ACC112 (cell line): ENCODE measurements at regions not wholly inside any gene's neighbourhood (a gene's known extent, or its start where the extent isn't known, plus 50 kb on each side); places are given as distances from the start of the nearest gene placed in this dataset.

Experiments
- H2AFZ ChIP-seq: fragments of 200-600 bp; sonication (generic); one replicate; pipeline ENCODE4 v1.6.0; 2017; ENCODE audit warnings: antibody characterized with exemption, low read length; ENCODE audit not compliant: unreplicated experiment
- H3K27ac ChIP-seq: fragments of 200-600 bp; sonication (generic); 2 replicates; pipeline ENCODE4 v1.5.1; 2014; ENCODE audit warnings: low read depth, mild to moderate bottlenecking, antibody characterized with exemption, low read length, moderate library complexity
- H3K27me3 ChIP-seq: fragments of 200-600 bp; sonication (generic); 2 replicates; pipeline ENCODE4 v1.6.1; 2014; ENCODE audit warnings: mild to moderate bottlenecking, antibody characterized with exemption, low read length, moderate library complexity, mixed read lengths; ENCODE audit not compliant: insufficient read depth
- H3K36me3 ChIP-seq: fragments of 200-600 bp; sonication (generic); 2 replicates; pipeline ENCODE4 v1.6.1; 2016; ENCODE audit warnings: mild to moderate bottlenecking, antibody characterized with exemption, low read length, moderate library complexity, mixed read lengths; ENCODE audit not compliant: insufficient read depth
- H3K4me1 ChIP-seq: fragments of 200-600 bp; sonication (generic); one replicate; pipeline ENCODE4 v1.6.1; 2016; ENCODE audit warnings: low read length, mixed read lengths; ENCODE audit not compliant: insufficient read depth, unreplicated experiment, control insufficient read depth
- H3K4me3 ChIP-seq: fragments of 200-600 bp; sonication (generic); 2 replicates; pipeline ENCODE4 v1.5.1; 2014; ENCODE audit warnings: mild to moderate bottlenecking, low read depth, low read length
- H3K79me2 ChIP-seq: fragments of 200-600 bp; sonication (generic); one replicate; pipeline ENCODE4 v1.6.0; 2016; ENCODE audit warnings: low read length; ENCODE audit not compliant: control insufficient read depth, unreplicated experiment, insufficient read depth

DNA sequence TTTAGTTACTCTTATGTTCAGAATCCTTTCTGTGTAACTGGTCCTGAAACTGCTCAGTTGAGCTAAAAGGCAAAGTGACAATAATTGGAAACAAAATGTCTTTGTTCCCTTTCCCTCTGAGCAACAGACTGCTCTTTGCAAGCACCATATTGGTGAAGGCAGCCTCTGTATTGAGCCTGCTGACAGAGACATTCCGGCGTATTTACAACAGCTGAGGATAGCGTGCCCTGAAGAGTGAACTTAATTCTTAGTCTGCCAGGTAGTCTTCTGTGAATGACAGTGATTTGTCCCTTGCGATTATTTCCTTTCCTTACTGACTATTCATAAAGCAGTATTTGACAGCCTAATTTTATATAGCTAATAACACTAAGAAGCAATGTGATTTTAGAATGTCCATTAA, 239.1 kb downstream of the CPS1 start:
- Histone ChIP-seq H3K4me3 (no peak overlapping the region), H3K4me1 (no peaks in the 10 kb centered on the region), H3K27ac (no peak overlapping the region), H3K27me3 (0 out of 2 replicates have a peak, but pooled peaks cover 4% of the 10 kb centered on the region), H2AFZ (no peak overlapping the region), H3K36me3 (no peaks in the 10 kb centered on the region), H3K79me2 (no peaks in the 10 kb centered on the region)

DNA sequence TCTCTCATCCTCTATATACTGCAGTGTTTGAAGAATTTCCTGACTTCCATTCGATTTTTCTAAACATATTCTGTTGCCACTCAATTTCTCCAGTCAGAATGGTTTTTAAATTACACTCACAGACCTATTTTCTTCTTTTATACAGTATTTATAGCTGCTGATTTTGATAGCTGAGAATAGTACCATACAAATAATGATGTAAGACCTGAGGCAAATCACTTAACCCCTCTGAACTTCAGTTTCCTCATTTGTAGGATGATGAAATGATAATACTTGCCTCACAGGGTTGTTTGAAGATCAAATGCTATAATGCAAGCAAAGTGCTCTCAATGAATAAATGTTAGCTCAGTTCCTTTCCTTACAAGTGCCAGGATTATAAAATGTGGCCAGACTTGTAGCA, 241.8 kb downstream of the CPS1 start:
- Histone ChIP-seq H3K4me3 (no peak overlapping the region), H3K27ac (no peak overlapping the region), H3K27me3 (0 out of 2 replicates have a peak, but pooled peaks cover 4% of the 10 kb centered on the region), H2AFZ (no peak overlapping the region), H3K4me1 (no peaks in the 10 kb centered on the region), H3K36me3 (no peaks in the 10 kb centered on the region), H3K79me2 (no peaks in the 10 kb centered on the region)

DNA sequence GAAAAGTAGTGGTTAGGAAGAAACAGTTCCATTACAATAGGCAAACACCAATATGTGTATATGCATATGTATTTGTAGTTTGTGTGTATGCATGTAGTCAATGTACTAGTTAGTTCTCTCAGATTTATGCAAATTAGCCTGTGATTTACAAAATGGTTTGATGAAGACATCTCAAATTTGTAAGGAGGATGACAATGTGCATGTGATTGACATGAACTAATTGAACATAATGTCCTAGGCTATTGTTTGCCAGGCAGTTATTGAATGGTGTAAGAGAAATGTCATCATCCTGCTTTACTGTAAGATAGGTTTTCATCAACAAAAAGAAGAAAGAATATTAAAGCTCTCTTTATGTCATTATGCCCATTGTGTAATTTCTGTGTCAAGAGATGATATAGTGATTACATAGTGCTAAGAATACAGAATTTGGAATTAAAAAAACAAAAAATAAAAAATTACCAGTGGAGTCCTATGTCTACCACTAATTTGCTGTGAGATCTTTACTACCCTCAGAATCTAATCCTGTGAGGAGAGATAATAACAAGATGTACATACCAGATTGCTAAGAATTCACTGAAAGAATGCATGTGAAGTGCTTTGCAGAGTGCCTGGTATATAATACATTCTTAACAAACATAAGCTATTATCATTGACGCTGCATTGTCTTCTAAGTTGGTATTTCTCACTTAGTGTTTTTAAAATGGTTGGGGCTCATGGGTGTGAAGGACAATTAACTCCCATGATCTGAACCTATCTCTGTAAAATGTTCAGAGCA, 258.0 kb downstream of the CPS1 start:
- Histone ChIP-seq H2AFZ (no peak overlapping the region), H3K79me2 (no peaks in the 10 kb centered on the region), H3K27me3 (no peaks in the 10 kb centered on the region), H3K4me1 (no peaks in the 10 kb centered on the region), H3K4me3 (no peak overlapping the region), H3K36me3 (no peaks in the 10 kb centered on the region), H3K27ac (no peak overlapping the region)

DNA sequence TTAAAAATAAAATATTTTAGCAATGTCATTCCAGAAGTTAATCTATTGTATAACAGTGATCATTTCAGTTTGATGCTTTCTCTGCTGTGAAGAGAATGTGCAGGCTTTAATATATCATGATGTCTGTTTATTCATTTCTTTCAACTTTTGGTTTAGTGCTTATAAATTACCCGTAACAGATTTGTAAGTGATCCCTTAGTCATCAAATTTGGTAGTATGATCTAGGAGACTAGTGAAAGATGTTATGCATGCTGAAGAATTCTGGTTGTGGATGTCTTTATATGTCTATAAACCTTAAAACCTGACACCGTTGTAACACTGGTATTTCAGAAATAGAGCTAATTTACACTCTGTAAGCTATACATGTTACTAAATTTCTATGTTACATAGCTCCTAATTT, 260.4 kb downstream of the CPS1 start:
- H3K27ac ChIP-seq, result no peak overlapping the region
- no peak overlapping the region for H3K4me3 ChIP-seq
- no peaks in the 10 kb centered on the region for H3K36me3 ChIP-seq
- H3K4me1 ChIP-seq, result no peaks in the 10 kb centered on the region
- H3K79me2 ChIP-seq, result no peaks in the 10 kb centered on the region
- H2AFZ ChIP-seq, result no peak overlapping the region
- H3K27me3 ChIP-seq, result no peaks in the 10 kb centered on the region

DNA sequence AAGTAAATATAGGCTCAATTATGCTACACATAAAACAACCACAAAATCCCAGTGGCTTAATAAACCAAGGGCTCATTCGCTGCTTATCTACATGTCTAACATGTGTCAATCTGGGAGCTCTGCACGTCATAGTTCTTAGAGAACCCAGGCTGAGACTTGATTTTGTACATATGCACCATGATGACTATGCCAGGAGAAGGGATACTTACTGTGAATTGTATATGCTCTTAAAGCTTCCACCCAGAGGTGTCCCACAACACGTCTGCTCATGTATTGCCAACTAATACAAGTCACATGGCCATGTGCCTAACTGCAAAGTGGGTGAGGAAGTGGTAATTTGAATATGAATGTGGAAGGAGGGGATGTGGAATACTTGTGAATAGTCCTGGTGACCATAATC, 262.1 kb downstream of the CPS1 start:
- H2AFZ ChIP-seq, result no peak overlapping the region
- no peaks in the 10 kb centered on the region for H3K79me2 ChIP-seq
- H3K36me3 ChIP-seq, result no peaks in the 10 kb centered on the region
- no peak overlapping the region for H3K4me3 ChIP-seq
- no peak overlapping the region for H3K27ac ChIP-seq
- no peaks in the 10 kb centered on the region for H3K4me1 ChIP-seq
- 0 out of 2 replicates have a peak, but pooled peaks cover 3% of the 10 kb centered on the region for H3K27me3 ChIP-seq

DNA sequence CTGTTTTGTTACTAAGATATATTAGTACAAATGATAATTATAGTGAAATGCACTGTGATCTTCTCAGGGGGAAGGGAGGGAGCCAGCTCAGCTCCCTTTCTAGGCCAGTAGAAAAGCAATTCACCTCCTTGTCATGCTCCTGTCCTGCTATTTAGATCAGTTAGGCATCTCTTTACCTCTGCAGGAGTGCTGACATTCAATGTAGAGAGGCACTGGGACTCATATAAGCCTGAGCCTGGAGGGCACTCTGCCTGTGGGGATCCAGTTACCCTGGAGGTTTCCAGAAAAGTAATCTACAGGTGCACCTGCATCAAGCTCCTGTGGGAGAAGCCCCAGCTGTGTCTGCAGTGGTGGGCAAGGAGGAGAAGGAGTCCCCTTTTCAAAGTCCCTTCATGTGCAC, 277.0 kb downstream of the CPS1 start:
- H3K27me3 ChIP-seq, result peaks cover 15% of the 10 kb centered on the region; the same call in 1 of the 2 replicates

DNA sequence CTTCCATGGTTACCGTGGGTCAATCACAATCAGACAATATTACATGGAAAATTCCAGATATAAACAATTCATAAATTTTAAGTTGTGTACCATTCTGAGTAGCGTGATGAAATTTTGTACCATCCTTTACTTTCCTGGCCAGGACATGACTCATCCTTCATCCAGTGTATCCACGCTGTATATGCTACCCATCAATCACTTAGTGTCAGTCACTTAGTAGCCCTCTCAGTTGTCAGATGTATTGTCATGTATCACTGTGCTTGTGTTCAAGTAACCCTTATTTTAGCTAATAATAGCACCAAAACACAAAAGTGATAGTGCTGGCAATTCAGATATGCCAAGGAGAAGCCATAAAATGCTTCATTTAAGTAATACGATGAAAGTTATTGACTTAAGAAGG, 282.6 kb downstream of the CPS1 start:
- H3K27ac ChIP-seq, result no peak overlapping the region
- H3K4me3 ChIP-seq, result no peak overlapping the region
- no peaks in the 10 kb centered on the region for H3K36me3 ChIP-seq
- H3K27me3 ChIP-seq, result peaks cover 6% of the 10 kb centered on the region; the same call in 1 of the 2 replicates
- no peak overlapping the region for H2AFZ ChIP-seq
- no peaks in the 10 kb centered on the region for H3K79me2 ChIP-seq
- H3K4me1 ChIP-seq, result no peaks in the 10 kb centered on the region

More for the DNA sequence above, 277.0 kb downstream of the CPS1 start:
- H2AFZ ChIP-seq, result no peak overlapping the region
- no peaks in the 10 kb centered on the region for H3K79me2 ChIP-seq
- no peaks in the 10 kb centered on the region for H3K36me3 ChIP-seq
- H3K4me1 ChIP-seq, result no peaks in the 10 kb centered on the region
- no peak overlapping the region for H3K4me3 ChIP-seq
- no peak overlapping the region for H3K27ac ChIP-seq

DNA sequence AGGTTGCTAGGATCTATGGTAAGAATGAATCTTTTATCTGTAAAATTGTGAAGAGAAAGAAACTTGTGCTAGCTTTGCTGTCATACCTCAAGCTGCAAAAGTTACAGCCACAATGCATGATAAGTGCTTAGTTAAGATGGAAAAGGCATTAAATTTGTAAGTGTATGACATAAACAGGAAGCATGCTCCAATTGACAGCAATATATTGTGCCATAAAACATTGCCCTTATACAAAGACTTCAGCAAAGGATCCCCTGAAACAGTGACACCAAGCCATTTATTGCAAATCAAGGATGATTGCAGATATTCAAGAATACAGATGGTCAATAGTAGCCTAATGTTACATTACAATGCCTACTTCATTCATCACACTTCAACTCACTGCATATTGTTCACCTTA, 283.1 kb downstream of the CPS1 start:
- H3K27me3 ChIP-seq, result peaks cover 6% of the 10 kb centered on the region; the same call in 1 of the 2 replicates
- H3K4me3 ChIP-seq, result no peak overlapping the region
- H3K4me1 ChIP-seq, result no peaks in the 10 kb centered on the region
- no peak overlapping the region for H2AFZ ChIP-seq
- H3K79me2 ChIP-seq, result no peaks in the 10 kb centered on the region
- H3K27ac ChIP-seq, result no peak overlapping the region
- no peaks in the 10 kb centered on the region for H3K36me3 ChIP-seq

DNA sequence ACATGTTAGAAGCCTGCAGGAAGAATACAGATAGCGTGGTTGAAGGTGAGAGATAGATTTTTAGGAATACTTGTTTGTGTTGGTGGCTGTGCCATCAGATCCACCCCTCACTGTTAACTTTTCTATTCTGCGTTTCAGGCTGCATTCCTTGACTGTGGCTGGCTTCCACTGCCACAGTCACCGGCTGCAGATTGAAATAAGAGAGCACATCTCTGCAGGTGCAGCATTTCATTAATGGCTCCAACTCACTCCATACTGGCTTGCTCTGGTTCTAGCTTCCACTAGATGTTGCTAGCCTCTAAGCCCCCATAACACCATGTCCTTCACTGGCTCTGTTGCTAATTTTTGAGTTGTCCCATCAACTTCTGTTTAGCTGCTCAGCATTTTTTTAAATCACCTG, 286.5 kb downstream of the CPS1 start:
- no peak overlapping the region for H3K4me3 ChIP-seq
- H2AFZ ChIP-seq, result no peak overlapping the region
- no peak overlapping the region for H3K27ac ChIP-seq
- peaks cover 6% of the 10 kb centered on the region; the same call in 1 of the 2 replicates for H3K27me3 ChIP-seq
- H3K79me2 ChIP-seq, result no peaks in the 10 kb centered on the region
- H3K36me3 ChIP-seq, result no peaks in the 10 kb centered on the region
- H3K4me1 ChIP-seq, result no peaks in the 10 kb centered on the region

DNA sequence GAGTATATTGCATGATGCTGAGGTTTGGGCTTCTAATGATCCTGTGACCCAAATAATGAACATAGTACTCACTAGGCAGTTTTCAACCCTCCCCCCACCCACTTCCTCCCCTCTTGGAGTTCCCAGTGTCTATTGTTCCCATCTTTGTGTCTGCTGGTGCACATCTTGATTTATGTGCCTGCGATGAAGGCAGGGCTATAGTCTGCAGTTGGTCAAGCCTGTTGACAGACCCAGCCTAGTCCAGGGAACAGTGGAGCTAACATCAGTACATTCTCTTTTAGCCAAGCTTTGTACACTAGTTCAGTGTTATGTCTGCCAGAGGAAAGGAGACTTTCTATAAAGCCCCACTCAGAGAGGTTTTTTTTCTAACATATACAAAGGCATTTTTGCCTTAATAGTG, 287.6 kb downstream of the CPS1 start:
- Histone ChIP-seq H3K27ac (no peak overlapping the region), H3K4me1 (no peaks in the 10 kb centered on the region), H2AFZ (no peak overlapping the region), H3K36me3 (no peaks in the 10 kb centered on the region), H3K4me3 (no peak overlapping the region), H3K79me2 (no peaks in the 10 kb centered on the region), H3K27me3 (peaks cover 6% of the 10 kb centered on the region; the same call in 1 of the 2 replicates)

DNA sequence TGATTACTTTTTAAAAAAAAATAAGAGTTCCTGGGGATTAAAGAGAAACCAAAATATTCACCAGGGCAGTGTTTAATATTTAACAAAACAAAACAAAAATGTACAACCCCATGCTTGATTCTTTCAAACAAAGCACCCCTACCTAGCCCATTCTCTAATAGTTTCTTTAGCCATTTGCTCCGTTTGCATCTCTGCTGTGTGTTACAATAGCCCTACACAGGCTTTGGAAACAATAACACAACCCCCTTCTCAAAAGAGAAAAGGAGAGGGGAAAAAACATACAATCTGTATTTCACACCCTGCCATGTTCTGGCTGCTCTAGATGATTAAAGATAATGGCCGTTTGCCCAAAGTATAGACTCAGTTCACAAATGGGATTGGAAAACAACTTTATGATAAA, 302.9 kb downstream of the CPS1 start:
- Histone ChIP-seq H3K27me3 (no peaks in the 10 kb centered on the region), H2AFZ (no peak overlapping the region), H3K4me1 (peaks cover 11% of the 10 kb centered on the region), H3K36me3 (no peaks in the 10 kb centered on the region), H3K4me3 (no peak overlapping the region), H3K79me2 (no peaks in the 10 kb centered on the region), H3K27ac (no peak overlapping the region)
